K562 (cell line): ENCODE measurements at regions not wholly inside any gene's neighbourhood (a gene's known extent, or its start where the extent isn't known, plus 50 kb on each side); places are given as distances from the start of the nearest gene placed in this dataset.
"Not testable (repeated sequence)": the region's sequence is repeated elsewhere in the genome, so short reads cannot be mapped to it uniquely, and the experiment has no call there.

Experiments
- ATF4 ChIP-seq: fragments of 450-650 bp; formaldehyde crosslinking; IDR thresholded peaks from 2 replicates; pipeline ENCODE4 v1.4.0; 2022; ENCODE audit warnings: mild to moderate bottlenecking, moderate library complexity
- CLOCK ChIP-seq: fragments of 250-450 bp; sonication (Bioruptor Pico); IDR thresholded peaks from 2 replicates; pipeline ENCODE4 v1.4.0; 2020; ENCODE audit warnings: mild to moderate bottlenecking, moderate library complexity, borderline replicate concordance
- DMBX1 ChIP-seq: fragments of 250-450 bp; sonication (Bioruptor Pico); IDR thresholded peaks from 2 replicates; pipeline ENCODE4 v1.8.0; 2022; ENCODE audit warnings: inconsistent platforms, mild to moderate bottlenecking, moderate library complexity, borderline replicate concordance
- ESRRB ChIP-seq: fragments of 250-450 bp; sonication (Bioruptor Pico); IDR thresholded peaks from 2 replicates; pipeline ENCODE4 v1.5.0; 2020; ENCODE audit warnings: mild to moderate bottlenecking, moderate library complexity, borderline replicate concordance
- FOSL1 ChIP-seq: fragments of 200-800 bp; sonication (Bioruptor generic); conservative IDR thresholded peaks from 2 replicates; pipeline ENCODE4 v1.6.1; 2016; ENCODE audit warnings: missing genetic modification characterization, missing compliant biosample characterization
- IRF9 ChIP-seq: fragments of 450-650 bp; IDR thresholded peaks from 2 replicates; pipeline ENCODE4 v1.6.1; 2016; ENCODE audit warnings: missing biosample characterization, missing genetic modification characterization
- KLF10 ChIP-seq: fragments of 250-450 bp; sonication (Bioruptor Pico); IDR thresholded peaks from 2 replicates; pipeline ENCODE4 v1.6.1; 2021; ENCODE audit warnings: matching md5 sums
- MXD1 ChIP-seq: fragments of 250-450 bp; sonication (Bioruptor Pico); IDR thresholded peaks from 2 replicates; pipeline ENCODE4 v1.8.0; 2021; ENCODE audit warnings: borderline replicate concordance, mild to moderate bottlenecking, moderate library complexity; ENCODE audit not compliant: poor library complexity, severe bottlenecking
- MYC ChIP-seq, 2 experiments: fragments of 250-450 bp in 1 of 2; sonication (Bioruptor Pico) in 1 of 2; IDR thresholded peaks; 2 replicates each; pipeline versions ENCODE4 v1.5.1 to v1.6.1; 2012 to 2021; ENCODE audit warnings: low read depth in 2 of 2, borderline replicate concordance in 1 of 2, improper control_type of control experiment in 1 of 2, low read length in 1 of 2, mild to moderate bottlenecking in 1 of 2, moderate library complexity in 1 of 2
- OTX1 ChIP-seq: fragments of 450-650 bp; formaldehyde crosslinking; IDR thresholded peaks from 2 replicates; pipeline ENCODE4 v1.4.0; 2022; ENCODE audit warnings: mild to moderate bottlenecking
- THAP7 ChIP-seq: fragments of 250-450 bp; sonication (Bioruptor Pico); IDR thresholded peaks from 2 replicates; pipeline ENCODE4 v1.5.0; 2021
- ZBTB9 ChIP-seq: fragments of 450-650 bp; formaldehyde crosslinking; IDR thresholded peaks from 2 replicates; pipeline ENCODE4 v1.4.0; 2020; ENCODE audit warnings: mild to moderate bottlenecking, moderate library complexity
- ZKSCAN3 ChIP-seq: fragments of 250-450 bp; sonication (Bioruptor Pico); IDR thresholded peaks from 2 replicates; pipeline ENCODE4 v1.4.0; 2020
- ZNF347 ChIP-seq: fragments of 450-650 bp; formaldehyde crosslinking; IDR thresholded peaks from 2 replicates; pipeline ENCODE4 v1.4.0; 2020; ENCODE audit warnings: low read depth, mild to moderate bottlenecking, moderate library complexity
- ZNF398 ChIP-seq: fragments of 250-450 bp; sonication (Bioruptor Pico); IDR thresholded peaks from 2 replicates; pipeline ENCODE4 v1.8.0; 2021; ENCODE audit warnings: moderate library complexity, mild to moderate bottlenecking, inconsistent platforms
- ZNF561 ChIP-seq: fragments of 450-650 bp; formaldehyde crosslinking; conservative IDR thresholded peaks from 2 replicates; pipeline ENCODE4 v1.4.0; 2020; ENCODE audit warnings: mild to moderate bottlenecking, moderate library complexity
- ZNF583 ChIP-seq: fragments of 250-450 bp; sonication (Bioruptor Pico); IDR thresholded peaks from 2 replicates; pipeline ENCODE4 v1.4.0; 2020
- ZNF766 ChIP-seq: fragments of 200-800 bp; sonication (Bioruptor generic); conservative IDR thresholded peaks from 2 replicates; pipeline ENCODE4 v1.6.1; 2016; ENCODE audit warnings: missing genetic modification characterization, missing compliant biosample characterization

GRCh38 chr11:3509563-3509962, 130.6 kb upstream of the ZNF195 start (continued):
- TF ChIP-seq MYC (IDR thresholded peaks at IDR 0.05; ENCODE audit: low read depth, low read length), result not testable (repeated sequence)
- TF ChIP-seq MYC (CRISPR knock-in tag; IDR thresholded peaks at IDR 0.05; ENCODE audit: borderline replicate concordance, low read depth) (peak; percentile 95), DMBX1 (CRISPR knock-in tag) (peak; percentile 99), ZNF347 (peak; percentile 79; the same call in 1 of the 2 replicates), ZNF583 (CRISPR knock-in tag) (peak; percentile 99), ZNF561 (CRISPR knock-in tag) (peak; percentile 87), OTX1 (CRISPR knock-in tag) (peak; percentile 79), ESRRB (CRISPR knock-in tag) (peak; percentile 73; the same call in 1 of the 2 replicates), KLF10 (CRISPR knock-in tag) (peak; percentile 64; the same call in 1 of the 2 replicates), FOSL1 (0 out of 2 replicates have a peak, but pooled peaks have one; percentile 22), ZNF398 (CRISPR knock-in tag) (peak; percentile 93), CLOCK (CRISPR knock-in tag) (peak; percentile 88; the same call in 1 of the 2 replicates), ZKSCAN3 (peak; percentile 62; the same call in 1 of the 2 replicates), ZNF766 (peak; percentile 94), MXD1 (peak; percentile 84), ATF4 (CRISPR knock-in tag) (peak; percentile 96), IRF9 (tag) (peak; percentile 96), ZBTB9 (CRISPR knock-in tag) (peak; percentile 99), THAP7 (0 out of 2 replicates have a peak, but pooled peaks have one; percentile 37)
